Inflammatory macrophage (primary cell): ENCODE measurements at regions not wholly inside any gene's neighbourhood (a gene's known extent, or its start where the extent isn't known, plus 50 kb on each side); places are given as distances from the start of the nearest gene placed in this dataset.
A peak's percentile ranks its signal among the peaks of the same experiment; 100 is the strongest.
"Not testable (repeated sequence)": the region's sequence is repeated elsewhere in the genome, so short reads cannot be mapped to it uniquely, and the experiment has no call there.

Source experiments
- DNase-seq, 2 donors: peaks; one replicate each; pipeline ENCODE4 v3.0.0-alpha.2; 2020 to 2022

- DNase-seq: no peak
Observed at GRCh38 chr13:90640976-90641375, 706.5 kb upstream of the MIR17HG start.

DNA sequence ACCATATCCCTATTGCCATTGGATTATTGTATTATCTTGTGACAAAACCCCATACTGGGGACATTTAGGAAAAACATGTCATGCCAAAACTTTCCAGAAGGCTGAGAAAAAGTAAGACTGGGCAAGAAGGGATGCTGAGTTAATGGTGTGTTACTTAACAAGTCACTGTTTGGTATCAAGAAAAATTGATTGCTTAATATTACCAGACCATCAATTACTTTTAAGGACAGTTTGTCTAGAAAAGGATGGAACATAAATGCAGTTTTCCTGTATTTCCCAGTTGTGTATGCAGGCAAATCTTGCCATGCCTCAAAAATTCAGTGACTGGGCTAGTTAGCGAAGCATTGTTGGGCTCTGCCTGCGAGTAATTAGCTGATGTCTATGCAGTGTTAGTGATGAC is 705.6 kb upstream of the MIR17HG start:
- no peak for DNase-seq

GRCh38 chr13:90645582-90645981 is 701.9 kb upstream of the MIR17HG start:
- DNase-seq: no peak

GRCh38 chr13:90648497-90648896 is 699.0 kb upstream of the MIR17HG start:
- DNase-seq: no peak

GRCh38 chr13:90652036-90652435 is 695.5 kb upstream of the MIR17HG start:
- DNase-seq: no peak

DNA sequence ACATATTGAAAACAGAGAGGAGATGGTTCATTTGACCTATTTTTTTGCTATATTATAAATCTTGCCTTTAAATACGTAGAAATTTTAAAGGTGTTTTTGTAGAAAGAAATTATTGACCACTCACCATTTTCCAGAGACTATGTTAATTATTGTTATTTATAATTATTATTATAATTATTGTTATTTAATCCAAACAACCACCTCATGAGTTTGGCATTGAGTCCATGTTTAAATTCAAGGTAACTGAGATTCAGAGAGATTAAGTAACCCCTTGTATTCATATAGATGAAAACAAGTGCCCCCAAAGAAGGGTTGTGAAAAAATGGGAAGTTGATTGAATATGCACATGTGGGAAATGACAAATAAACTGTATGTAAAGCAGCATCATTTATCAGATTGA is 692.5 kb upstream of the MIR17HG start:
- no peak for DNase-seq

DNA sequence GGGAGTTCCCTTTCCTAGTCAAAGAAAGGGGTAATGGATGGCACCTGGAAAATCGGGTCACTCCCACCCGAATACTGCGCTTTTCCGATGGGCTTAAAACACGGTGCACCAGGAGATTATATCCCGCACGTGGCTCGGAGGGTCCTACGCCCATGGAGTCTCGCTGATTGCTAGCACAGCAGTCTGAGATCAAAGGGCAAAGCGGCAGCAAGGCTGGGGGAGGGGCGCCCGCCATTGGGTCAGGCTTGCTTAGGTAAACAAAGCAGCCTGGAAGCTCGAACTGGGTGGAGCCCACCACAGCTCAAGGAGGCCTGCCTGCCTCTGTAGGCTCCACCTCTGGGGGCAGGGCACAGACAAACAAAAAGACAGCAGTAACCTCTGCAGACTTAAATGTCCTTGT is 683.3 kb upstream of the MIR17HG start:
- DNase-seq: not testable (repeated sequence)

DNA sequence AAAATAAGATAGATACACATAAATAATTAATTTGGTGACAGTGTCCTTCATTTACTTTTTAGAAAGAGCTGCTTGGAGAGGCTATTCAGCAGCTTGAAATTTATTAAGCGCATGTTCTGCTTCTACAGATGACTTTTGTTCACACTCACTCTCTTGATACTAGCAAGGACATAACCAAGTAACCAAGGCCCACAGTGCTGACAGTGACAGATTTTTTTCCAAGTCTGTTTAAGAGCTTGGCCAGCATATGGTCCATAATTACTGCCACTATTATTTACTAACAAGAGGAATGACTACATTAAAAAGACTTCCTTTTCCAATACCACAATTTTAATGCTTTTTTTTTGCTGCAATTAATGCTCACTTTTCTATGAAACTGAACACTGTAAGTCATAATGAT is 673.7 kb upstream of the MIR17HG start:
- no peak for DNase-seq

- no peak for DNase-seq
Observed at GRCh38 chr13:90675129-90675528, 672.4 kb upstream of the MIR17HG start.

DNA sequence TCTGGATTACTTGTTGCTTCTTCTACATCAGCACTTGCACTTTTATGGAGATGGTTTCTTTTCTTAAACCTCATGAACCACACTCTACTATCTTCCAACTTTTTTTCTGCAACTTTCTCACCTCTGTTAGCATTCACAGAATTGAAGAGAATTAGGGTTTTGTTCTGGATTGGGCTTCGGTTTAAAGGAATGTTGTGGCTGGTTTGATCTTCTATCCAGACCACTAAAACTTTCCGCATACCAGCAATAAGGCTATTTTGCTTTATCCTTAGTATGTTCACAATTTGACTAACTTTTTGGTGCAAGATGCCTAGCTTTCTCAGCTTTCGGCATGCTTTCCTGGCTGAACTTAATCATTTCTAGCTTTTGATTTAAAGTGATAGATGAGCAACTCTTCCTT is 666.7 kb upstream of the MIR17HG start:
- no peak for DNase-seq

DNA sequence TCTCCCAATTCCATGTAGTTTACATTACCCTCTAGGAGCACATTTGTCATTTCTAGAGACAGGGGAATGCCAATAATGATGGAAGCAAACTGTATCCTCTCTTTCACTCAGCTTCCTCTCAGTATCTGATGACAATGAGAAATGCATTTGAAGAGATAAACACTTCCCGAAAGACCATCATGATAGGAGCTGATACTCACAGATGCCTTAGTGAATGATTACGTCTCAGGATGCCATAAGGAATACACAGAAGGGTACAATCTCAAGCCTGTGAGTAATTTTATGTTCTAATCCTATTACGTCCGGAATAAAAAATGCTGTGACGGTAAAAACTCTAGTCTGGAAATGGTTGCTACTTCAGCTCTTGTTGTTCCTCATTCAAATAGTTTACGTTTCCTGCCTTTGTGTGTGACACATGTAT is 663.8 kb upstream of the MIR17HG start:
- DNase-seq: no peak

DNA sequence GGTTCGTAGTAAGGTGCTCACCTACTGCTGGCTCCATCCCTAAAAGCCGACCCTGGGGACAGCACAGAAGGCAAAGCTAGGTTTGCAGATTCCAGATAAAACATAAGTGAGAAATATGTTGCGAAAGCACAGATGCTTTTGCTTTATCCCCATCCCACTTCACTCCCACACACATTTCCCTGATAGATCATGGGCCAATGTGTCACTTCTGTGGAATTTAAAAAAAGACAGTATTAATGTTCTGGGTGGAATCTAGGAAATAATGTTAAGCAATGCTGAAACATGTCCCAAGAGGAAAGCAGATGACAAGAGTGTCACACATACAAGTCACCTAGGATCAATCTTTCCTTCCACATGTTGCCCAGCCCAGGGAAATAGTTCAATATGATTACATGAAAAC is 661.0 kb upstream of the MIR17HG start:
- peak; percentile 59 to 61 for DNase-seq

- DNase-seq: no peak
Observed at GRCh38 chr13:90689111-90689510, 658.4 kb upstream of the MIR17HG start.

DNA sequence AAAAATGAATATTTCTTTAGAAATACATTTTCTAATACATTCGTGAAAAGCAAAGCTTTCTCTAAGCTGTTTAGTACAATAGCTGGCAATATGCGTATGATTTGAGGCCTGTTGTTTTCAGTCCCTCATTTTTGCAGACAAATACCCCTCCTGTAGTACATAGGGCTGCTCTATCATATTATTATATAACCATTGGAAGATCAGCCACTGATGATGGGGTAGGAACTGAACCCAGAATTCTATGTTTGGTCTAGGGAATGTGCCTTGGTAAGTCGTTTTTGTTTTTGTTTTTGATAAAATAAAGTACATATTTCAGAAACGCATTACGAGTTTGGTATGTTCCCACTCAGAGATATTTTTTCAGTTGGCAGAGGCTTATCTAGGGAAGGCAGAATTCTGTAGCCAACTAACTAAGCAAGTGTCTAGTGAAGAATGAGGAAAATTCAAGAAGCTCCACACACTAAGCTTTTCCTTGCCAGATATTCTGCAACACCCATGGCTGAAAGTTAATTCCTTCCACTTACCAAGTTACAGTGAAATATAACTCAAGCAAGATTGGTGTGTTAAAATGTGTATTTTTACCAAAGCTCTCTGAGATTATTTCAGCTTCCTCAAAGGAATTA is 656.9 kb upstream of the MIR17HG start:
- DNase-seq: no peak

DNA sequence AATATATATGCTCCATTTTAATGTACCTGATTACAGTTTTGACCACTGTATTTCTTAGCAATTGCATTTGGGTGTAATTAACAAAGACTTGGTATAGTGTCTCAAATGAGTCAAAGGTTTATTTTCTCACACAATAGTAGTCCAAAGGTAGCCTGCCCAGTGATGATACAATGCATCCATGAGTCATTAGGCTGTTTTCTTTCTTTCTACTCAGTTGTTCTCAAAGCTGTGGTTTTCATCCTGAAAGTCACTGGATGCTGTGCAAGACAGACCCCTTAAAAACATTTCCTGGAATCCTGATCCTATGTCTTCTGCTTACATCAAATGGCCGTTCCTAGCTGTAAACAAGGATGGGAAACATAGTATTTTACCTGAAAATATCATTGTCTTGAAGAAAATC is 651.2 kb upstream of the MIR17HG start:
- DNase-seq: no peak

- DNase-seq: no peak
Observed at GRCh38 chr13:90696656-90697055, 650.8 kb upstream of the MIR17HG start.

DNA sequence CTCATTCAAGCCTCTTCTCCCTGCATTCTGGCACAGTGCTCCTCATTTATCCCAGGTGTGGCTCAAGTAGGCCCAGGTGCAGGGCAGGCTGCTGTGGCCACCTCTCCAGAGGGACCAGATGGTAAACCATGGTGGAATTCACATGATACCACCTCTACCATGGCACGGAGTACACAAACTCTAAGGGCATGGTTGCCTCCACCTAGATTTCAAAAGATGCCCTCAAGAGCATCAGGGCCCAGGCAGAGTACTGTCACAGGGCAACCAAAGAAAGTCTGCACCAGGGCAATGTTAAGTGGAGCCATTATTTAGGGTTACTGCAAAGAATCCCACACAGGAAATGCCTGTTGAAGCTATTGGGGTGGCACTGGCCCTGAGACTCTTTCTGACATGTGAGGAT is 647.1 kb upstream of the MIR17HG start:
- DNase-seq: no peak

GRCh38 chr13:90701264-90701663 is 646.2 kb upstream of the MIR17HG start:
- DNase-seq: no peak

DNA sequence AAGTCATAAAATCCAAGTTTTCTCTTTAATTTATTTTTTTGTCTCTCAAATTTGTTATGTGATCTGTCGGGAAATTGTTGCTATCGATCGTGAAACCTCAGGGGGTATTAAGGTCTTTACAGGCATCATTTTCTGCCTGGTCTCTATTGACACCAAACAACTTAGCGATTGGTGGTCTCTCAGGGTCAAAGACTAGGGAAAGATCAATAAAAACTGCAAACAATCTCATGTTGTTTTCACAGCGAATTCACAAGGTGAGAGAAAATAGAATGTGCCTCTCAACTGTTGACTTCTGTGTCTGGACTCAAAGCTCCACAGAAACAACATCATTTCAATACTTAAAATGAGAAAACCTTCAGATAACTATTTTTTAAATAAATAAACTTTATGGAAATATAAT is 645.4 kb upstream of the MIR17HG start:
- no peak for DNase-seq

DNA sequence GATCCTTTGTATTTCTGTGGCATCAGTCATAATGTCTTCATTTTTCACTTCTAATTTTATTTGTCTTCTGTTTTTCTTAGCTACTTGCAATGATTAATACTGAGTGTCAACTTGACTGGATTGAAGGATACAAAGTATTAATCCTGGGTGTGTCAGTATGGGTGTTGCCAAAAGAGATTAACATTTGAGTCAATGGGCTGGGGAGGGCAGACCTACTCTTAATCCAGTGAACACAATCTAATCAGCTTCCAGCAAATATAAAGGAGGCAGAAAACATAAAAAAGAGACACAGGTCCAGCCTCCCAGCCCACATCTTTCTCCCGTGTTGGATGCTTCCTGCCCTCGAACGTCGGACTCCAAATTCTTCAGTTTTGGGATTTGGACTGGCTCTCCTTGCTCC is 640.9 kb upstream of the MIR17HG start:
- no peak for DNase-seq

DNA sequence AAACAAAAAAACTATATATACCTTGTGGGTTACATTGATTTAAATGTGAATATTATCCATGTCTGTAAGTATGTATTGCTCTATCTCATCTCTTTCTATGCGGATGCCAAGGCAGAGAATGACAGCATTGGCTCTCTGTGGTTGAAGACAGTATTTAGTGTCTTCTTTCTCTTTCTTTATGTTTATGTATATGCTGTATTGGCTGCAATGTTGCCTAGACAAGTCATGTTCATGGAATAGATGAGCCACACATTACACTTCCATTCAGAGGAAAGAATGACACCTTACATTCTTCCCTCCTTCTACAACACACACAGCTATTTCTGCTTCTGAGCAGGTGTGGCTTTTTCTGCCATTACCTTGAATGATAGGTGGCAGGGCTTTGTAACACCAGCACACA is 639.4 kb upstream of the MIR17HG start:
- DNase-seq: no peak

DNA sequence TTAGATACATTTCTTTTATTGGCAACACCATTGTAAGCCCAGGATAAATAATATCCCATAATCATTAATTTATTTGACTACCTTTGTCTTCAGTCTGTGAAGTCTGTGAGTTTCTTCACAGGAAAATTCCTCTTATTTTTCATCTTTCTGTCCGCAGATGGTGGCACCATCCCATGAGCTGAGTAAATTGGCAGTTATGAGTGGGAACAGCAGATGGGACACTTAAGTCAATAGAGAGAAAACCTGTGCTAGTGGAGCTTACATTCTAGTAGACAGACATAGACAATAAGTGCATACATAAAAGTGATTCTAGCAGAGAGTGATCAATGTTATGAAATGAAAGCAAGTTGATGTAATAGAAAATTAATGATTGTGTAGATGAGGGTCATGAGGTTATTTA is 638.2 kb upstream of the MIR17HG start:
- no peak for DNase-seq

- peak in 1 of 2 donors; percentile 3 for DNase-seq
Observed at GRCh38 chr13:90710164-90710759, 637.2 kb upstream of the MIR17HG start.

- DNase-seq: peak; percentile 66 to 81
Observed at GRCh38 chr13:90713441-90714133, 633.9 kb upstream of the MIR17HG start.
